ENCODE measurements at regions not wholly inside any gene's neighbourhood (a gene's known extent, or its start where the extent isn't known, plus 50 kb on each side); places are given as distances from the start of the nearest gene placed in this dataset.

- TF ChIP-seq CTCF (IDR thresholded peaks at IDR 0.05), result no peak
- TF ChIP-seq EZH2 (IDR thresholded peaks at IDR 0.05; ENCODE audit: borderline replicate concordance, insufficient read depth, low read depth, low read length, poor library complexity, severe bottlenecking), result no peak
These were observed 292.7 kb upstream of the SLC39A10 start for GRCh38 chr2:195364015-195364965.

All from B cell (primary cell).